ENCODE measurements at regions not wholly inside any gene's neighbourhood (a gene's known extent, or its start where the extent isn't known, plus 50 kb on each side); places are given as distances from the start of the nearest gene placed in this dataset.
"Not testable (repeated sequence)": the region's sequence is repeated elsewhere in the genome, so short reads cannot be mapped to it uniquely, and the experiment has no call there.

DNA sequence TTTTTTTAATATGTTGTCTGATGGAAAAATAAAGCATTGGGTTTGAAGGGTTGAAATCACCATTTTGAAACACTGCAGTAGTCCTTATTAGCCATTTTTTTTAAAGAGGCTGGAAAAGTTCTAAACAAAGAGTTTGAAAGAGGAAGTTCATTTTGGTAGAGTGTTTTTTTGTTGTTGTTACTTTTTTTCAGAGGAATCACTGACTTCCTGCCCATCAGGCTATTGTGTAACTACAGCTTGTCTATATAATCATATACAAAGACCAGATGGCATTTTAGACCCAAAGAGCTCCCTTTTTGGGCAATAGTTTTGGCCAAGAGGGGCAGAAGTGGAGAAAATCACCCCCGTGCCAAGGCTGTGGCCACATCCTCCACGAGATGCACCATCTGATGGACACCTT is 818.5 kb upstream of the AMELY start:
- DNase-seq (ENCODE audit: low spot score) (no peak), ATAC-seq (no peak)

DNA sequence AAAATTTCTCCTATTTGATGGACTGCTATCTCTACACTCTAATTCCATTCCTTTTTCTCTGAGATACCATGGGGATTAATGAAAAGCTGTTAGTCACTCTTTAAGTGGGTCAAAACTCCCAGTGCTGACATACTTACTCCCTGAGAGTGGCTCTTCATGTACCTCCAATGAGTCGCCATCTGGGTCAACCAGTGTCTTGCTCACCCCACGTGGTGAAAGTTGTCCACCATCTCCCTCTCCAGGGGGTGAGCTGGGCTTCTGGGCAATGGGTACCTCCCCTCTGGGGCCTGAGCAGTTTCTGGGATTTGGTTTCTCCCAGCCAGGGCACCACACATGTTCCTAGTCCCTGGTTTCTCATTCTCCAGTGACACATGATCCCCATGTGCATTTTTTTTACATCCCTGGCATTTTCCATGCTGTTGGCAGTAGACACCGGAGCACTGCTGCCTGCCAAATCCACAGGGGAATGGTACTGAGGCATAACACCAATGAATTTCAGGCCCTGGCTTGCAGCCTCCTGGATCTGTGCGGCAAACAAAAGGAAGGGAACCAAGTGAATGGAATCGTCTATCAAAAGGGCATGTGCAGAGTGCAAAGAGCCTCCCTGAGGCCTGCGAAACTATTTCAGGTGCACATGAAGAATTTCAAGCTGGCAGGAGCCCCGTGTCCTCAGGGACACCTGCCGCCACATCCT is 817.9 kb upstream of the AMELY start:
- DNase-seq (ENCODE audit: low spot score) (no peak), ATAC-seq (no peak)

DNA sequence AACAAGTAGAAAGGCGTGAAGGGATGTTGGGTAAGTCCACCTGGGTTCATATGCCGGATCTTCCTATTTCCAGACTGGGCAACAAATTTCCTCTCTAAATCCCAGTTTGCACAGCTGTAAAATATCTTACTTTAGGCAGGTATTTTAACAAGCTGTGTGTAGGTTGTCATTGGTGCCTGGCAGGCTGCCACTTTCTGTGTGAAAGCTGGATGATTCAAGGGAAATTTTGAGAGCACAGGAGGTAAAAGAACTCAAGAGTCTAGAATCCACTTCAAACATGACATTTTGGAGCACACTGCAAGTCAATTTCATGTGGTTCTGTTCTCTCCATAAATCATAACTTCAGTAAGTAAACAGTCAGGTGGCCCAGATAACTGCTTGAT is 817.4 kb upstream of the AMELY start:
- ATAC-seq: no peak
- no peak for DNase-seq (ENCODE audit: low spot score)

DNA sequence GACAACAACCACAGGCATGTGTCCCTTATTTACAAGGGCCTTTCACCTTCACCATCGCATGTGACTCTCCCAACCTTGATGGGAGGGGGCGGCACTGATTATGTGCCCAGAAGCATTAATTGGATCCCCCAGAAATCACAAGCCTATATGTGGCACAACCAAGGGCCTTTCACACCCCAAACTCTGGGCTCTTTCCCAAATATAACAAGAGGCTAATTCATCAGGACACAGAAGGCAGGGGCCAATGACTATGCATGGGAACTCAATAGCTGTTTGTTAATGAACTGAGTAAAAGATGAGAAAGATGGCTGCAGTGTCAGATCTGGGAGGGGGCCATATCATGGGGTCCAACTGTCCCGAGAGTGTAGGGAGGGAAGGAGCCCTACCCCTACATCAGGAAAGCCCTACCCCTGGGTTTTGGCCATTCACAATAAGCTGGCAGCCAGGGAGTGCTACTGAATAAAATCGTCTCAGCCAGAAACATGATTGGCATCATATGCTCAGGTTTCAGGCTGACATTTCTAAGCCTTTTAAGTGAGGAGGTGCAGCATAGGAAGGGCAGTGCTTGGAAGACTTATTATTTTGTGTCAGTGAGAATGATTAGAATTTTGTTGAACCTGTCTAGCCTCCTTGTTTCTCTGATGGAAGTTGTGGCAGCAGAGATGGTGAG is 814.4 kb upstream of the AMELY start:
- no peak for DNase-seq (ENCODE audit: low spot score)
- no peak for ATAC-seq

DNA sequence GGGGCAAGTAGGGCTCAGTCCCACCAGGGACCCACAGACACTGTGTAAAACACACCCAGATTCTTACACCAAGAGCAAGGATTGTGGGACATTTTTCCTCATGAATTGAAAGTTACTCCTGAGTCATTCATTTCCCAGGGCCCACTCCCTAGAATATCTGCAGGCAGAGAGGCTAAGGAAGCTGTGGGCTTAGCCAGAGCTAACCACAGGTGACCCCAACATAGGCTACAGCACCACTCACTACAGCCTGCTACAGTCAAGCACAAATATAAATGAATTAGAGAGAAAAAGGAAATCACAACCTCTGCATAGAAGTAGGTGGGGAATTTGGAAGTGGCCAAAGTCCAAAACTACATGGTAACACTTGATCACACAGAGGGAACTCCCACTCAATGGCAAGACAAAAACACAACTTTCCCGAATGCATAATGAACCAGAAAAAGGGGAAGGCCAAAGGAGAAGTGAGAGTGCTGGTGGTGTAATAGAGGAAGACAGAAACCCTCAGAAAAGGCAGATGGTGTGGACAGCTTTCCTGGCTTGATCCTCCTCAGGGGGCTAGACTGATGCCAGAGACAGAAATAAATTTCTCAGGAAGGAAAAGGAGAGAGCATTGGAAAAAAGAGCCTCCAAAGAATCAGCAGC is 812.6 kb upstream of the AMELY start:
- no peak for DNase-seq (ENCODE audit: low spot score)

GRCh38 chrY:7723127-7723526 is 811.6 kb upstream of the AMELY start:
- no peak for DNase-seq (ENCODE audit: low spot score)
- ATAC-seq: no peak

More for the DNA sequence above, 812.6 kb upstream of the AMELY start:
- no peak for ATAC-seq

GRCh38 chrY:7722566-7722965 is 811.0 kb upstream of the AMELY start:
- ATAC-seq (no peak), DNase-seq (ENCODE audit: low spot score) (no peak)

DNA sequence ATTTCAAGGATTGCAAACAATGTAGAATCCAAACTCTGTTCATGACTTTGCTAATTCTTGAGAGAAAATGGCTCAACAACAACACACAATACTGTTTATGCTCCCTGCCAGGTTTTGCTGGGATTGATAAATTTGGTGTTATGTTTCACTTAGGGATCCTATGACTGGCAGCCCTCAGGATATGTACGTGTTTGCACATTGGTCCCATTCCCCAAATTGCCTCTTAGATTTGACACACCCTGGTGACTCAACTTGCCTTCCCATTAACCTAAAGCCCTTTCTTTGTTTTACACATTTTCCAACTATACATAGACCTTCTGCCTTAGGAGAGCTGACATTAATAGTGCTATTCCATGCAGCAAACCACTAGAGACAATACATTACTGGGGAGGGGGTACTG is 809.4 kb upstream of the AMELY start:
- ATAC-seq: no peak
- DNase-seq (ENCODE audit: low spot score): no peak

DNA sequence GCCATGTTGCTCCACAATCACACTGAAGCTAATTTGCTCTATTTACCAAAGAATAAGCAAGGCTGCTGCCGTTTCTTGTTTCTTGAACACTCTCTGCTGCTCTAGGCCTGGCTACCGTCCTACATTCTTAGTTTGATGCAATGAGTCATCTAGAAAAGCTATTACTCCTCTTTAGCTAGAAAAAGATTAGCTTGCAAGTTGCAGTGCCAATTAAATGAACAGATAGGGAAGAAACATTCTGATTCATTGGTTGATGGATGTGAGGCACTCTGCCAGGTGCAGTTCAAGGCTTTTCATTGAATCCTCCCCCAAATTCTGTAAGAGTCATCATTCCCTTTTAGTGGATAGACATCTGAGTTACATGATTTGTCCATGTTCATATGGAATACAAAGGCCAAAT is 807.7 kb upstream of the AMELY start:
- DNase-seq (ENCODE audit: low spot score) (no peak), ATAC-seq (no peak)

DNA sequence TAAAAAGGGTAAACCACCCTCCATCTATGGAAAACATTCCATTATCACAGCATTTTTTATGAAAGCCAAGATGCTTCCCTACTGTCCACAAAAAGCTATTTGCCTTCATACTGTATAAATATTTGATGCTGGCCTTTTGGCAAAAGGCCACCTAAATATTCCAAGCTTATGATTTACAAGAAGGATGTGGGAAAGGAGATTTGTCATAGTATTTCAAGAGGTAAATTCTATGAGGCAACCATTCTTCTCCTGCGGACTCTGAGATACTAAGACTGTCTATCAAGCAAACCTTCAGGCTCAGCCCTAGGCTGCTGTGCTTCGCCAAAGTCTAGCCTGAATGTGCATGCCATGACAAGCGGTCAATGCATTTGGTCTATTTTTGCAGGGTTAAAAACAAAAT is 807.1 kb upstream of the AMELY start:
- no peak for DNase-seq (ENCODE audit: low spot score)
- ATAC-seq: no peak

DNA sequence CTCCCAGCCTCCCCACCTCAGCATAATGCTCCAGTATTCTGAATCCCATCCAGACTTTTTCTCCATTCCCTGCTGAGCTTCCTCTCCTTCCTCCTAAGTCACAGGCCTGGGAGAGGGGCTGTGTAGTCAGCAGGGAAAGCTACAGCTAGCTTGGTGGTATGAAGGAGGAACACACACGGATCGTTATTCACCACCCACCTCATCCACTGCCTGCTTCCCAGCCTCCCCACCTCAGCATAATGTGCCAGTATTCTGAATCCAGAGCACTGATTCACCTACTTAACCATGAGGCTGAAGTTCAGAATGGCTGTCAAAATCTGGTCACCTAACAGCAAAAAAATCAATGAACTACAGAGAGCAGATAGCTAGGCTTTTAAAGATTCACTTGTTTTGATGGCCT is 806.6 kb upstream of the AMELY start:
- DNase-seq (ENCODE audit: low spot score) (no peak), ATAC-seq (no peak)

DNA sequence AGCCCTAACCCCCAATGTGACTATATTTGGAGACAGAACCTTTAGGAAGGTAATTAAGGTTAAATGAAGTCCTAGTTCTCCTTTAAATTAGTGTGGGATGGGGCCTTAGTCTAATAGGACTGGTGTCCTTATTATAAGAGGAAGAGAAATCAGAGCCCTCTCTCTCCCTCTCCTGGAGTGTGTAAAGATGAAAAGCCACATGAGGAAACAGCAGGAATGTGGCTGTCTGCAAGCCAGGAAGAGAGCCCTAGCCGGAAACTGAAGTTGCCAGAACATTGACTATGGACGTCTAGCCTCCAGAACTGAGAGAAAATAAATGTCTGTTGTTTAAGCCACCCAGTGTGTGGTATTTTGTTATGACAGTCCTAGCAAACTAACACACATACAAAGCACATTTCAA is 802.9 kb upstream of the AMELY start:
- ATAC-seq (no peak), DNase-seq (ENCODE audit: low spot score) (no peak)

- DNase-seq (ENCODE audit: low spot score); ATAC-seq: not testable (repeated sequence)
Observed at GRCh38 chrY:7713738-7714137, 802.2 kb upstream of the AMELY start.

DNA sequence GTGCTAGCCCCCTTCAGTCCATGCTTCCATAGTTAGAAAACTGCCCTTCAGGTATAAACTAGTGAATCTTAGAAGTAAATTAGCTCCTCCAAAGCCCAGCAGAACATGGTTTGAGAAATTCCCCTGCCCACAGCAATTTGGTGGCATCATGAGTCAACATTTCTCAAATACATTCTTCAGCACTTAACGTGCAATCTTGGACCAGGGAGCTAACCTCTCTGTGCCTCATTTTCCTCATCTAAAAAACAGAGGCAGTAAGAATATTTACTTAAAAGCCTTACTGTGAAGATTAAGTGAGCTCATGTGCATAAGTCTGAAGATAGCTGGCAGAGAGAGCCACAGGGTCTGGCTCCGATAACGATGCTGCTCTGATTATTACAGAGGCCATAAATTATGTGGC is 800.7 kb upstream of the AMELY start:
- ATAC-seq: no peak

DNA sequence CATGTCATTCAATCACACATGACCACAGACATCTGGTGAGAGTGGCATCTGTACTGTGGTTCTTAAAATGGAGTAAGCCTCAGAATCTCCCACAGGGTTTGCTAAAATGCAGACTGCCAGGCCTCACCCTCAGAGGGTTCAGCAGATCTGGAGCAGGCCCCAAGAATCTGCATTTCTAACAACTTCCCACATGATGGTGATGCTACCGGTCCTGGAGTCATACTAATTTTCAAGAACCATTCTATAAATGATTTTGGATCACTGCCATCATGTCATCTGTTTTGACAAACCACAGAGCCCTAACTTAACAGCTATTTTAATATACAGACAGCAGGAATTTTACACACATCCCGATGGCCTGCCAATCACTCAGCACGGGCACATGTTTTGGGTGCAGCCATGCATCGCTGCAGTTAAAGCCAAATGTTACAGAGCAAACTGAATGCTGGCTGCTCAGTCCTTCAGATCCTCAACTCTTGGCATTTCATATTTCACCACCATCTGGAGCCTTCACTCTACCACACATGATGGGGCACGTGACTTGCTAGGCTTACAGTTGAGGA is 792.1 kb upstream of the AMELY start:
- ATAC-seq (no peak), DNase-seq (ENCODE audit: low spot score) (no peak)

More for the DNA sequence above, 800.7 kb upstream of the AMELY start:
- DNase-seq (ENCODE audit: low spot score): no peak

- ATAC-seq (no peak), DNase-seq (ENCODE audit: low spot score) (no peak)
Observed at GRCh38 chrY:7702481-7702880, 790.9 kb upstream of the AMELY start.

- DNase-seq (ENCODE audit: low spot score) (no peak), ATAC-seq (no peak)
Observed at GRCh38 chrY:7701676-7702075, 790.1 kb upstream of the AMELY start.

DNA sequence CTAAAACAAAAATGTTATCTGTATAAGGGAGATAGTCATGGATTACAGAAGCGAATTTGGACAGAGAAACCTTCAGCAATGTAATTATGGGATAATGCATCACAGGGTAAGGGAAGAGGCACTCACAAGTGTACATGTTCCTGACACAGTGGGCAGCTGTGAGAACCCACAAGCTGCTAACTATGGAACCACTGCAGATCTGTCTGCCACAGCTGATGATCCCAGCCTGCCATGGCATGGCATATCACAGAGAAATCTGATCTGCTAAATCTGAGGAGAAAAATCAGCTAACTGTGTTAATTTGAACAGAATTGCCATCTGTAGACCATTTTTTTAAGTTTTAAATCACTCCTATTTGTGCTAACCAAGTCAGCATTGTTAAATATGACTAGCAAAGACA is 786.0 kb upstream of the AMELY start:
- ATAC-seq: no peak
- DNase-seq (ENCODE audit: low spot score): no peak

- DNase-seq (ENCODE audit: low spot score) (no peak), ATAC-seq (no peak)
Observed at GRCh38 chrY:7692701-7693100, 781.1 kb upstream of the AMELY start.

DNA sequence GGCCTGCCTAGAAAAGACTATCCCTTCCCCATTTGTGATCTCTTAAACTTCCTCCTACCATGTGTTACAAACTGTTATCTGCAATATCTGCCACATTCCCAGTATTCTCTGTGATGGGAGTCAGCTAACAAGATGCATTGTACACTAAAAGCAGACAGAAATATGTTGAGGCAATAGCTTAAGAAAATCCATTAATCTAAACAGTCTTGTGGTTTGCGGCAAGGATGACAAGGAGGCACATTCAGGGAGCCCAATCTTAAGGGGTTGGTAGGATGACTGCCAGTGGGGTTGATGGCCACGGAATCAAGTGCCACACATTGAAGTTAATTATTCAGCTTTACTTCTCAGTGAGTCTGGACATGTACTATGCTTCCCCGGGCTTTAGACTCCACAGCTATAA is 775.5 kb upstream of the AMELY start:
- ATAC-seq (no peak), DNase-seq (ENCODE audit: low spot score) (no peak)

- DNase-seq (ENCODE audit: low spot score) (no peak), ATAC-seq (no peak)
Observed at GRCh38 chrY:7684546-7684945, 773.0 kb upstream of the AMELY start.

DNA sequence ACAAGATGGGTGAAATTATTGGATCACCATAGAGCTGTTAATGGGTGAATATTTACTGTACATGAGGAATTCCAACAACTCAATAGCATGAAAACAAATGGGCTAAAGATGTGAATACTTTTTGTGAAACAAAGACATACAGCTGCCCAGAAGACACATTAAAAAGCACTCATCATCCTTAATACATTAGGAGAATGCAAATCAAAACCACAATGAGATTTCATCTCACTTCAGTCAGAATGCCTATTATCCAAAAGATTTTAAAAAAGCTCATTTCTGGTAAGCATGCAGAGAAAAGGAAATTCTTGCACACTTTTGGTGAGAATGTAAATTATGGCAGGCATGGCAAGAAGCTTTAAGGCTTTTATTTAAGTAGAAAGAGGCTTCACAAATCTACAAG is 770.8 kb upstream of the AMELY start:
- ATAC-seq (no peak), DNase-seq (ENCODE audit: low spot score) (no peak)

All from left lobe of liver (tissue), 2 donors.